H4 (cell line): ENCODE measurements at regions not wholly inside any gene's neighbourhood (a gene's known extent, or its start where the extent isn't known, plus 50 kb on each side); places are given as distances from the start of the nearest gene placed in this dataset.

Experiments used
- DNase-seq: peaks from one replicate; pipeline ENCODE4 v3.0.0-alpha.2; 2015; ENCODE audit warnings: low spot score

DNA sequence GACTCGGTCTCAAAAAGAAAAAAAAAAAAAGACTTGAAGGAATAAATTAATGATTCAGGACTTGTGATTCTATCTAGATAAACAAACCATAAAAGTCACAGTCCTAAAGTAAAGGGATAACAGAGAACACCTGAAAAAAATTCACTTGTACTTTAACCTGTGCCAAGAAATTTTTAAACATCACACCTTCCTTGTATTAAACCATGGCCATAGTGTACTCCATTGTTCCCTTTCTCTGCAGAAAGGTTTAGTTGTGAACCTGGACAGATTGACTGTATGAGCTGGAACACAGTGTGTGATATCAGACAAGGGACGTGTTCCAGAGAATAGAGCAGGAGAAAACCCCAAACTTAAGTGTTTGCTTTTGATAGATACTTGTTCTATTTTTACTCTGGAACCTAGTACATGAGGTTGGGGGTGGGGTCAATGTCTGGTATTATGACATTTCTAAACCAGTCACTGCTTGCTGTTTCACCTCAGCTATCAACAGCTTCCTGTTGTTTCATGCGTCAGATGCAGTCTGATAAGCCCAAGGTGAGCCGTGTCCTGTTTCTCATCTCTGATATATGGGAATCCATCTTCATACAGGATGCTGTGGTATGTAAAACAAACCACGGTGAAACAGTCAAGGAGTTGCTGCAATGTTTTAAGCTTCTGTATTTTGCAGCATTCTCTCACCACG lies 62.5 kb upstream of the ITGA1 start:
- no peak for DNase-seq

GRCh38 chr5:52725808-52726207 lies 61.9 kb upstream of the ITGA1 start:
- no peak for DNase-seq

DNA sequence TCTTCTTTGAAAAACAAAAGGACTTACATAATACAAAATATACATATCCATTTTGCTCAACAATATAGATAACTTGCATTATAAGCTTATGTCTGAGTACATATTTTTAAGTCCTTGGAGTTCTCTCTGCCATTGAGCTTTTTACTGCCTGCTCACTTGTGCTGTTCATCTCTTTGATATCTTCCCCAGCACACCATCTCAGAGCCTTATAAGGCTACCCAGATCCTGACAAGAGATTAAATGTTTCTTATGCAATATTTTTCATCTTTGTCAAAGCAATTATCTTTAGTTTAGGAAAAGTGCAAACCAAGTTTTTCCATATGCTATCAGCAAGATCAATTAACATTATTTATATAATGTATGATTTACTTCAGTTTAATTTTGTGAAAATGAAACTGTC lies 60.7 kb upstream of the ITGA1 start:
- DNase-seq: no peak

DNA sequence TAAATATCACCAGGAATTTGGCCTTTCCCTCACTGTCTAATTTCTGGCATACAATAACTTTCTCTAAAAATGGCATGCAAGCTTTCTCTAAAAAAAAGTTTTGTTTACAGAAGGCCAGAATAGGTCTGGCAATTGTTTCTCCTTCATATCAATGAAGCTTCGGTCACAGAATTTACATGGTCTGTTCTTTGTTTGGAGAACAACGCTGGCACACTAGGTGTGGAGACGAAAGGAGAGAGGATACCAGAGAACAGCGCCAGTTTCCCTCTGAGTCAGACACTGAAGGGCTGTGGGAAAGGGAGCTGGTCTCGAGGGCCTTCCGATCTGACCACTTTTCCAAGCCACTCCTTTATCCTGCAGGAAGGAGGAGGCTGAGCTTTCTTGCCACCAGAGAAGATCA lies 60.1 kb upstream of the ITGA1 start:
- peak; percentile 79 for DNase-seq

DNA sequence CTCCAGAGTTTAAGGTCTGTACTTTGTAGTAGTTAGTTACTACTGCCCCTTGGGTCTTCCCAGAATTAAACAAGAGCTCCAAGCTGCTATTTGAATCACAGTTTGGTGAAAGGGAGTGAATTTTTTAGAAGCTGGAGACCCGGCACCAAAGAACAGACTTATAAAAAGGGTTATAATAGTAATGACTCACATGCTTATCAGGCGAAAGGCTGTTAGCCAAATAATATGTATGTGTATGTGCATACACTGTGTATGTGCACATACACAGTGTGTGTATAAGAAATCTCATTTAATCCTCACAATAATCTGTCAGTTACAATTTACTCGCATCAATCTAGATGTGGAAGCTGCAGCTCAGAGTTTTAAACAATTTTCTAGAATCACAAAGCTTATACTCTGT lies 59.5 kb upstream of the ITGA1 start:
- no peak for DNase-seq

DNA sequence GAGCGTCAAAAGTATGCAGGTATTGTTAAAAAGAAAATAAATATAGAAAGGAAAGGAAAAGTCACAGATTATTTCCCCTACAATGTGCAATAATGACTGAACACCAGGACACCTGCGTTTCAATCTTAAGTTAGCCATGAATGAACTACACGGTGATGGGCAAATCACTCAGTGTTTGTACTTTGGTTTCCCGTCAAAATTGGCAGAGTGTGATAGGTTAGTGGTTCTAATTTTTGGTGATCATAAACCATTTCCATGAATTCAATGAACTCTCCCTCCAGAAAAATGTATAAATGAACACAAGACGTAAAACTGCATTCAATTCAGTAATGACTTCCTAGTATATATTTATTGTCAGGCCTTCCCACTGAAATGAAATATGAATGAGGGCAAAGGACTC lies 59.0 kb upstream of the ITGA1 start:
- DNase-seq: no peak

GRCh38 chr5:52731274-52732027 lies 56.3 kb upstream of the ITGA1 start:
- no peak for DNase-seq

DNA sequence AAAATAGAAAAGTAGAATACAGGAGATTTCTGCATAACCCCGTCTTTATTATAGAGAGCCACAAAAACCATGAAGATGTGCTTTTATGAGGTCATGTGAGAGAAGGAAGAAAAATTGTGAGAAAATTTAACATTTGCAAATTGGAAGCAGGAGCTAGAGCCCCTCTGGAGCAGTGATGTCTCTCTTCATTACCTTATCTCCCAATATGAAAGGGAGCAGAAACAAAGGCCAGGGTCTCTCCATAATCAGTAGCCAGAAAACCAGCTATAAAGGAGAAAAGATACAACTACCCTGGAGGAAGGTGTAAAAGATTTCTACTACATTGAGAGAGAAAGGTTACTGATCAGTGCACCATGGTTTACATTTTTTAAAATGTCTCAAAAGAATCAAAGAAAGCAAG lies 53.2 kb upstream of the ITGA1 start:
- no peak for DNase-seq

- DNase-seq: no peak
Measured at GRCh38 chr5:52735139-52735538, 52.6 kb upstream of the ITGA1 start.
